Left lung (tissue), 4 donors: ENCODE measurements at regions not wholly inside any gene's neighbourhood (a gene's known extent, or its start where the extent isn't known, plus 50 kb on each side); places are given as distances from the start of the nearest gene placed in this dataset.

ENCODE experiments used
- ATAC-seq: fragments of 200-7000 bp; cut with Tn5 transposase; one replicate; pipeline ENCODE4 v1.9.1; 2020; ENCODE audit warnings: moderate library complexity
- DNase-seq, 4 donors: peaks; one replicate each; pipeline ENCODE4 v3.0.0-alpha.2; 2013 to 2020
- H3K27ac ChIP-seq, 2 donors: fragments of 200-600 bp; sonication (generic) in 1 of 2; one replicate each; pipeline versions ENCODE4 v1.5.0 to v1.8.0; 2020 to 2021
- H3K27me3 ChIP-seq, 2 donors: fragments of 200-600 bp; sonication (generic) in 1 of 2; one replicate each; pipeline versions ENCODE4 v1.5.0 to v1.8.0; 2020 to 2021
- H3K36me3 ChIP-seq, 2 donors: fragments of 200-600 bp; sonication (generic) in 1 of 2; one replicate each; pipeline versions ENCODE4 v1.5.0 to v1.8.0; 2020 to 2021
- H3K4me1 ChIP-seq, 2 donors: fragments of 200-600 bp; one replicate each; pipeline ENCODE4 v1.8.0; 2021
- H3K4me3 ChIP-seq, 2 donors: fragments of 200-600 bp; sonication (generic) in 1 of 2; one replicate each; pipeline versions ENCODE4 v1.5.0 to v1.8.0; 2020 to 2021; ENCODE audit warnings: mild to moderate bottlenecking in 1 of 2
- H3K9me3 ChIP-seq, 2 donors: fragments of 200-600 bp; sonication (generic) in 1 of 2; one replicate each; pipeline versions ENCODE4 v1.5.0 to v1.8.0; 2020 to 2021
- CTCF ChIP-seq, 2 donors: fragments of 200-600 bp; sonication (generic) in 1 of 2; IDR thresholded peaks; one replicate each; pipeline versions ENCODE4 v1.5.0 to v1.8.0; 2021; ENCODE audit warnings: antibody characterized with exemption in 2 of 2
- intact Hi-C, 2 donors: fragments of 100-400 bp; cut with DNase I; formaldehyde crosslinking; loops; one replicate each; pipeline versions ENCODE4 v1.11.2 to v1.14.2; 2022
- donor health status: DM: no; HTN: yes; CAD: no.
- donor health status: DM: no; HTN: no; CAD: no.

GRCh38 chr5:93330506-93330905, 250.5 kb downstream of the NR2F1-AS1 start:
- TF ChIP-seq CTCF (IDR thresholded peaks at IDR 0.05): no peak
- Histone ChIP-seq H3K9me3 (no peaks in the 10 kb centered on the region), H3K4me1 (no peaks in the 10 kb centered on the region), H3K4me3 (no peak overlapping the region), H3K27ac (no peak overlapping the region), H3K27me3 (no peaks in the 10 kb centered on the region), H3K36me3 (no peaks in the 10 kb centered on the region)
- ATAC-seq (no peak), DNase-seq (no peak)
- intact Hi-C loops: no loop called here

- no peak for ATAC-seq
- DNase-seq: no peak
Measured at GRCh38 chr5:93329756-93330155, 251.3 kb downstream of the NR2F1-AS1 start.

GRCh38 chr5:93328833-93329232, 252.2 kb downstream of the NR2F1-AS1 start:
- no peak for ATAC-seq
- no peak overlapping the region for H3K4me3 ChIP-seq
- intact Hi-C loops: no loop called here

More at GRCh38 chr5:93329756-93330155, 251.3 kb downstream of the NR2F1-AS1 start:
- no peak overlapping the region for H3K4me3 ChIP-seq
- no peaks in the 10 kb centered on the region for H3K9me3 ChIP-seq
- H3K36me3 ChIP-seq: no peaks in the 10 kb centered on the region
- no peak for TF ChIP-seq CTCF (IDR thresholded peaks at IDR 0.05)
- no peaks in the 10 kb centered on the region for H3K4me1 ChIP-seq
- no peak overlapping the region for H3K27ac ChIP-seq
- intact Hi-C loops: no loop called here
- no peaks in the 10 kb centered on the region for H3K27me3 ChIP-seq

GRCh38 chr5:93327605-93328004, 253.4 kb downstream of the NR2F1-AS1 start:
- Histone ChIP-seq H3K27me3 (no peaks in the 10 kb centered on the region), H3K27ac (no peak overlapping the region), H3K9me3 (no peaks in the 10 kb centered on the region), H3K4me3 (no peak overlapping the region), H3K4me1 (no peaks in the 10 kb centered on the region), H3K36me3 (no peaks in the 10 kb centered on the region)
- ATAC-seq (no peak), DNase-seq (no peak)
- no peak for TF ChIP-seq CTCF (IDR thresholded peaks at IDR 0.05)
- intact Hi-C loops: no loop called here

More at GRCh38 chr5:93328833-93329232, 252.2 kb downstream of the NR2F1-AS1 start:
- Histone ChIP-seq H3K4me1 (no peaks in the 10 kb centered on the region), H3K9me3 (no peaks in the 10 kb centered on the region), H3K27me3 (no peaks in the 10 kb centered on the region), H3K36me3 (no peaks in the 10 kb centered on the region), H3K27ac (no peak overlapping the region)
- no peak for TF ChIP-seq CTCF (IDR thresholded peaks at IDR 0.05)
- DNase-seq: no peak

GRCh38 chr5:93325946-93326345, 255.1 kb downstream of the NR2F1-AS1 start:
- Histone ChIP-seq H3K4me3 (no peak overlapping the region), H3K36me3 (no peaks in the 10 kb centered on the region), H3K4me1 (no peaks in the 10 kb centered on the region), H3K27me3 (no peaks in the 10 kb centered on the region), H3K9me3 (no peaks in the 10 kb centered on the region), H3K27ac (no peak overlapping the region)
- intact Hi-C loops: no loop called here
- no peak for TF ChIP-seq CTCF (IDR thresholded peaks at IDR 0.05)
- ATAC-seq (no peak), DNase-seq (no peak)
